Loucy (cell line): ENCODE measurements at regions not wholly inside any gene's neighbourhood (a gene's known extent, or its start where the extent isn't known, plus 50 kb on each side); places are given as distances from the start of the nearest gene placed in this dataset.

ENCODE experiments used
- CTCF ChIP-seq: fragments of 200-600 bp; sonication (generic); conservative IDR thresholded peaks from 2 replicates; pipeline ENCODE4 v1.5.1; 2014; ENCODE audit warnings: mild to moderate bottlenecking, antibody characterized with exemption, low read length
- EZH2phosphoT487 ChIP-seq: fragments of 200-600 bp; IDR thresholded peaks from 2 replicates; pipeline ENCODE4 v1.6.1; 2018; ENCODE audit warnings: antibody characterized with exemption, mild to moderate bottlenecking, moderate library complexity, borderline replicate concordance

GRCh38 chr2:147440734-147441133 is 404.1 kb upstream of the ACVR2A start:
- TF ChIP-seq EZH2phosphoT487 = no peak
- no peak for TF ChIP-seq CTCF
